H9 (cell line): ENCODE measurements at regions not wholly inside any gene's neighbourhood (a gene's known extent, or its start where the extent isn't known, plus 50 kb on each side); places are given as distances from the start of the nearest gene placed in this dataset.

Experiments used
- DNase-seq: peaks from one replicate; pipeline ENCODE4 v3.0.0-alpha.2; 2017
- H2AFZ ChIP-seq: one replicate; pipeline ENCODE4 v1.6.1; 2013; ENCODE audit warnings: mild to moderate bottlenecking, low read length, control low read depth, moderate library complexity
- H2AK5ac ChIP-seq: 2 replicates; pipeline ENCODE4 v1.6.1; 2013; ENCODE audit warnings: low read length, control low read depth, mixed read lengths; ENCODE audit not compliant: insufficient read length
- H2BK120ac ChIP-seq: one replicate; pipeline ENCODE4 v1.6.1; 2013; ENCODE audit warnings: low read depth, mild to moderate bottlenecking, low read length, control low read depth, inconsistent platforms; ENCODE audit not compliant: poor library complexity, severe bottlenecking
- H2BK12ac ChIP-seq: 2 replicates; pipeline ENCODE4 v1.6.1; 2013; ENCODE audit warnings: low read length, control low read depth, mixed read lengths, low read depth; ENCODE audit not compliant: insufficient read length
- H2BK15ac ChIP-seq: 2 replicates; pipeline ENCODE4 v1.6.1; 2013; ENCODE audit warnings: low read depth, low read length, control low read depth
- H2BK20ac ChIP-seq: one replicate; pipeline ENCODE4 v1.6.1; 2013; ENCODE audit warnings: low read depth, mild to moderate bottlenecking, low read length, control low read depth, inconsistent platforms; ENCODE audit not compliant: poor library complexity, severe bottlenecking
- H2BK5ac ChIP-seq: 2 replicates; pipeline ENCODE4 v1.6.1; 2013; ENCODE audit warnings: low read length, control low read depth, mixed read lengths; ENCODE audit not compliant: insufficient read length
- H3K14ac ChIP-seq: 2 replicates; pipeline ENCODE4 v1.6.1; 2013; ENCODE audit warnings: low read length, control low read depth; ENCODE audit not compliant: insufficient read depth
- H3K18ac ChIP-seq: 2 replicates; pipeline ENCODE4 v1.6.1; 2013; ENCODE audit warnings: low read depth, mild to moderate bottlenecking, mixed read lengths, low read length, control low read depth; ENCODE audit not compliant: insufficient read length
- H3K23ac ChIP-seq: 2 replicates; pipeline ENCODE4 v1.6.1; 2013; ENCODE audit warnings: low read length, control low read depth, mixed read lengths, low read depth; ENCODE audit not compliant: insufficient read length
- H3K23me2 ChIP-seq: 2 replicates; pipeline ENCODE4 v1.6.1; 2013; ENCODE audit warnings: low read depth, mild to moderate bottlenecking, mixed read lengths, low read length, control low read depth; ENCODE audit not compliant: insufficient read length, poor library complexity, severe bottlenecking
- H3K27ac ChIP-seq: 2 replicates; pipeline ENCODE4 v1.5.1; 2013; ENCODE audit warnings: low read length, control low read depth, mixed read lengths, low read depth; ENCODE audit not compliant: insufficient read length
- H3K27me3 ChIP-seq: 2 replicates; pipeline ENCODE4 v1.6.1; 2013; ENCODE audit warnings: low read length, control low read depth, inconsistent platforms; ENCODE audit not compliant: insufficient read depth
- H3K4ac ChIP-seq: 2 replicates; pipeline ENCODE4 v1.6.1; 2013; ENCODE audit warnings: low read depth, mild to moderate bottlenecking, control low read depth, inconsistent platforms, low read length, moderate library complexity
- H3K4me1 ChIP-seq: 2 replicates; pipeline ENCODE4 v1.6.1; 2013; ENCODE audit warnings: low read length, control low read depth, inconsistent platforms; ENCODE audit not compliant: insufficient read depth
- H3K4me2 ChIP-seq: 2 replicates; pipeline ENCODE4 v1.6.1; 2013; ENCODE audit warnings: low read length, control low read depth, mixed read lengths; ENCODE audit not compliant: insufficient read length, insufficient read depth
- H3K56ac ChIP-seq: 2 replicates; pipeline ENCODE4 v1.6.1; 2013; ENCODE audit warnings: low read depth, mild to moderate bottlenecking, mixed read lengths, low read length, control low read depth; ENCODE audit not compliant: insufficient read length
- H3K79me1 ChIP-seq: 2 replicates; pipeline ENCODE4 v1.6.1; 2013; ENCODE audit warnings: low read depth, mild to moderate bottlenecking, moderate library complexity, low read length, control low read depth, inconsistent platforms; ENCODE audit not compliant: insufficient read depth, poor library complexity, severe bottlenecking
- H3K79me2 ChIP-seq: 2 replicates; pipeline ENCODE4 v1.6.1; 2013; ENCODE audit warnings: low read length, control low read depth, inconsistent platforms; ENCODE audit not compliant: insufficient read depth
- H3K9ac ChIP-seq: 2 replicates; pipeline ENCODE4 v1.6.1; 2013; ENCODE audit warnings: low read length, control low read depth, mixed read lengths; ENCODE audit not compliant: insufficient read length; ENCODE audit errors: extremely low read depth
- H3K9me3 ChIP-seq: one replicate; pipeline ENCODE4 v1.6.1; 2013; ENCODE audit warnings: low read depth, low read length, inconsistent platforms; ENCODE audit not compliant: control insufficient read depth
- H3T11ph ChIP-seq: one replicate; pipeline ENCODE4 v1.6.1; 2013; ENCODE audit warnings: mild to moderate bottlenecking, low read length, control low read depth, inconsistent platforms
- H4K20me1 ChIP-seq: one replicate; pipeline ENCODE4 v1.6.1; 2013; ENCODE audit not compliant: control insufficient read depth, insufficient read length, insufficient read depth
- H4K5ac ChIP-seq: 2 replicates; pipeline ENCODE4 v1.6.1; 2013; ENCODE audit warnings: low read depth, mild to moderate bottlenecking, mixed read lengths, low read length, control low read depth; ENCODE audit not compliant: insufficient read length
- H4K8ac ChIP-seq: replicated peaks from 2 replicates; pipeline ENCODE4 v1.6.1; 2013; ENCODE audit warnings: low read length, control low read depth, mixed read lengths, low read depth; ENCODE audit not compliant: insufficient read length
- H4K91ac ChIP-seq: 2 replicates; pipeline ENCODE4 v1.6.1; 2013; ENCODE audit warnings: low read depth, mild to moderate bottlenecking, moderate library complexity, mixed read lengths, low read length, control low read depth; ENCODE audit not compliant: insufficient read length
- H3K27ac Mint-ChIP-seq, 3 experiments: 2 replicates in 2 of 3; 3 replicates in 1 of 3; pipeline ENCODE4 v1.8.0; 2020 to 2021; ENCODE audit warnings: mixed read lengths in 3 of 3, mild to moderate bottlenecking in 1 of 3, moderate library complexity in 1 of 3
- H3K27me3 Mint-ChIP-seq: 2 replicates; pipeline ENCODE4 v1.8.0; 2021; ENCODE audit warnings: low read depth, mild to moderate bottlenecking, moderate library complexity, mixed read lengths
- H3K36me3 Mint-ChIP-seq, 3 experiments: 2 replicates in 2 of 3; 3 replicates in 1 of 3; pipeline ENCODE4 v1.8.0; 2020 to 2021; ENCODE audit warnings: low read depth in 3 of 3, mixed read lengths in 3 of 3; ENCODE audit not compliant: insufficient read depth in 1 of 3
- H3K4me1 Mint-ChIP-seq, 2 experiments: 2 replicates each; pipeline ENCODE4 v1.8.0; 2020; ENCODE audit warnings: mixed read lengths in 2 of 2
- H3K4me3 Mint-ChIP-seq, 2 experiments: 2 replicates in 1 of 2; 3 replicates in 1 of 2; pipeline ENCODE4 v1.8.0; 2020 to 2021; ENCODE audit warnings: mild to moderate bottlenecking in 2 of 2, mixed read lengths in 2 of 2, moderate library complexity in 1 of 2
- H3K9me3 Mint-ChIP-seq, 2 experiments: 2 replicates in 1 of 2; 3 replicates in 1 of 2; pipeline ENCODE4 v1.8.0; 2020; ENCODE audit warnings: mild to moderate bottlenecking in 2 of 2, mixed read lengths in 2 of 2, moderate library complexity in 1 of 2
- CTCF ChIP-seq: fragments of 200-600 bp; sonication (generic); conservative IDR thresholded peaks from 3 replicates; pipeline ENCODE4 v1.8.0; 2021; ENCODE audit warnings: antibody characterized with exemption, mild to moderate bottlenecking
- WGBS: extraction: QIAGEN DNeasy Blood & Tissue Kit; methylation state at CpG from one replicate; pipeline ENCODE4 v1.1.7; 2013; ENCODE audit warnings: missing lambda C conversion rate, low lambda C conversion rate, mixed read lengths; ENCODE audit not compliant: insufficient read length; ENCODE audit errors: extremely low coverage; 5-methylcytosine and 5-hydroxymethylcytosine counted together

- H4K5ac ChIP-seq, result no peak overlapping the region
- no peak for DNase-seq
- no peak overlapping the region for H2BK120ac ChIP-seq
- H3K79me1 ChIP-seq, result no peaks in the 10 kb centered on the region
- H3K4me1 Mint-ChIP-seq, result peaks cover 0 to 2% of the 10 kb centered on the region in 2 experiments; a peak in 1 of 4 replicates
- no peaks in the 10 kb centered on the region for H3K9me3 ChIP-seq
- no peaks in the 10 kb centered on the region for H3K79me2 ChIP-seq
- no peaks in the 10 kb centered on the region; the same call in 1 of the 2 replicates for H3K27me3 Mint-ChIP-seq
- no peak overlapping the region for H3K4ac ChIP-seq
- H3K27me3 ChIP-seq, result no peaks in the 10 kb centered on the region
- no peak overlapping the region for H2BK15ac ChIP-seq
- H3K4me2 ChIP-seq, result no peak overlapping the region
- no peak overlapping the region for H3K18ac ChIP-seq
- no peak overlapping the region for H2AFZ ChIP-seq
- H3K9ac ChIP-seq, result no peak overlapping the region
- H2BK5ac ChIP-seq, result no peak overlapping the region
- no peaks in the 10 kb centered on the region for H3K9me3 Mint-ChIP-seq
- H3K36me3 Mint-ChIP-seq, result no peaks in the 10 kb centered on the region
- H3K27ac ChIP-seq, result no peak overlapping the region
- no peaks in the 10 kb centered on the region for H3K23me2 ChIP-seq
- no peaks in the 10 kb centered on the region for H3K4me1 ChIP-seq
- H3K4me3 Mint-ChIP-seq, result no peak overlapping the region
- WGBS, result no CpG with 5 or more reads among the region's 3 CpGs
- no peak for TF ChIP-seq CTCF
- no peak overlapping the region for H3T11ph ChIP-seq
- H3K14ac ChIP-seq, result no peak overlapping the region
- H4K91ac ChIP-seq, result no peak overlapping the region
- H2AK5ac ChIP-seq, result no peak overlapping the region
- no peak overlapping the region for H2BK12ac ChIP-seq
- H4K20me1 ChIP-seq, result no peaks in the 10 kb centered on the region
- H4K8ac ChIP-seq, result no peak overlapping the region
- no peak overlapping the region for H2BK20ac ChIP-seq
- no peak overlapping the region for H3K56ac ChIP-seq
- no peak overlapping the region for H3K23ac ChIP-seq
- no peak overlapping the region for H3K27ac Mint-ChIP-seq
These were observed 454.8 kb downstream of the FUT8 start for GRCh38 chr14:65867333-65867732.
